Liver (tissue), 8 donors: ENCODE measurements at regions not wholly inside any gene's neighbourhood (a gene's known extent, or its start where the extent isn't known, plus 50 kb on each side); places are given as distances from the start of the nearest gene placed in this dataset.

Experiments
- DNase-seq: peaks from one replicate; pipeline ENCODE4 v3.0.0-alpha.2; 2017; ENCODE audit warnings: low spot score
- H3K27ac ChIP-seq, 2 donors: one replicate each; pipeline ENCODE4 v1.7.0; 2013; ENCODE audit warnings: inconsistent platforms in 2 of 2, low read length in 2 of 2, control low read depth in 1 of 2, low read depth in 1 of 2, mild to moderate bottlenecking in 1 of 2
- H3K27me3 ChIP-seq, 4 donors: one replicate each; pipeline versions ENCODE4 v1.6.1 to v1.7.0; 2013; ENCODE audit warnings: low read length in 3 of 4, inconsistent platforms in 1 of 4, mild to moderate bottlenecking in 1 of 4, moderate library complexity in 1 of 4; ENCODE audit not compliant: control insufficient read depth in 4 of 4, insufficient read depth in 4 of 4
- H3K36me3 ChIP-seq, 4 donors: one replicate each; pipeline versions ENCODE4 v1.6.1 to v1.7.0; 2013; ENCODE audit warnings: low read length in 3 of 4, mild to moderate bottlenecking in 3 of 4, low read depth in 1 of 4, moderate library complexity in 1 of 4; ENCODE audit not compliant: control insufficient read depth in 4 of 4, insufficient read depth in 3 of 4
- H3K4me1 ChIP-seq, 4 donors: one replicate each; pipeline versions ENCODE4 v1.6.1 to v1.7.0; 2013; ENCODE audit warnings: low read length in 3 of 4, mild to moderate bottlenecking in 3 of 4, moderate library complexity in 1 of 4; ENCODE audit not compliant: control insufficient read depth in 4 of 4, insufficient read depth in 4 of 4
- H3K4me3 ChIP-seq, 3 donors: one replicate each; pipeline versions ENCODE4 v1.6.1 to v1.7.0; 2013; ENCODE audit warnings: low read length in 3 of 3, control low read depth in 1 of 3, low read depth in 1 of 3, mild to moderate bottlenecking in 1 of 3
- H3K9ac ChIP-seq, 2 donors: one replicate each; pipeline ENCODE4 v1.7.0; 2013; ENCODE audit warnings: low read length in 2 of 2, mild to moderate bottlenecking in 2 of 2, moderate library complexity in 2 of 2, control low read depth in 1 of 2, low read depth in 1 of 2
- H3K9me3 ChIP-seq, 4 donors: one replicate each; pipeline versions ENCODE4 v1.6.1 to v1.7.0; 2013; ENCODE audit warnings: low read length in 3 of 4; ENCODE audit not compliant: control insufficient read depth in 4 of 4
- ATF3 ChIP-seq: IDR thresholded peaks from 2 replicates; pipeline ENCODE4 v1.6.1; 2016; ENCODE audit warnings: antibody characterized with exemption
- CTCF ChIP-seq: fragments of 150-350 bp; IDR thresholded peaks from 2 replicates; pipeline ENCODE4 v1.5.1; 2017; ENCODE audit warnings: improper control_type of control experiment, low read depth, low read length; ENCODE audit not compliant: missing input control
- EGR1 ChIP-seq, 2 donors: IDR thresholded peaks; 2 replicates each; pipeline ENCODE4 v1.6.1; 2016 to 2018; ENCODE audit warnings: antibody characterized with exemption in 2 of 2, low read depth in 2 of 2
- FOXA1 ChIP-seq: IDR thresholded peaks from 2 replicates; pipeline ENCODE4 v1.6.1; 2016; ENCODE audit warnings: antibody characterized with exemption
- FOXA2 ChIP-seq: IDR thresholded peaks from 2 replicates; pipeline ENCODE4 v1.6.1; 2016; ENCODE audit warnings: antibody characterized with exemption
- GABPA ChIP-seq, 2 donors: IDR thresholded peaks in 1 of 2; conservative IDR thresholded peaks in 1 of 2; 2 replicates each; pipeline ENCODE4 v1.6.1; 2016; ENCODE audit warnings: antibody characterized with exemption in 2 of 2, mild to moderate bottlenecking in 1 of 2, moderate library complexity in 1 of 2
- HNF4A ChIP-seq, 2 donors: conservative IDR thresholded peaks; 2 replicates each; pipeline ENCODE4 v1.6.1; 2016; ENCODE audit warnings: antibody characterized with exemption in 2 of 2, mild to moderate bottlenecking in 2 of 2
- HNF4G ChIP-seq: IDR thresholded peaks from 2 replicates; pipeline ENCODE4 v1.6.1; 2016; ENCODE audit warnings: antibody characterized with exemption
- JUND ChIP-seq, 2 donors: IDR thresholded peaks; 2 replicates each; pipeline ENCODE4 v1.6.1; 2016; ENCODE audit warnings: antibody characterized with exemption in 2 of 2
- MAX ChIP-seq: IDR thresholded peaks from 2 replicates; pipeline ENCODE4 v1.6.1; 2016; ENCODE audit warnings: antibody characterized with exemption
- NR2F2 ChIP-seq: IDR thresholded peaks from 2 replicates; pipeline ENCODE4 v1.6.1; 2016; ENCODE audit warnings: antibody characterized with exemption
- RAD21 ChIP-seq, 2 donors: IDR thresholded peaks; 2 replicates each; pipeline ENCODE4 v1.6.1; 2016; ENCODE audit warnings: antibody characterized with exemption in 2 of 2, mild to moderate bottlenecking in 2 of 2
- RXRA ChIP-seq, 2 donors: IDR thresholded peaks; 2 replicates each; pipeline ENCODE4 v1.6.1; 2017 to 2018; ENCODE audit warnings: antibody characterized with exemption in 2 of 2, mild to moderate bottlenecking in 1 of 2
- TAF1 ChIP-seq: conservative IDR thresholded peaks from 2 replicates; pipeline ENCODE4 v1.6.1; 2016; ENCODE audit warnings: antibody characterized with exemption, mild to moderate bottlenecking
- YY1 ChIP-seq: IDR thresholded peaks from 2 replicates; pipeline ENCODE4 v1.6.1; 2016; ENCODE audit warnings: antibody characterized with exemption, mild to moderate bottlenecking
- ZBTB33 ChIP-seq: IDR thresholded peaks from 2 replicates; pipeline ENCODE4 v1.6.1; 2016; ENCODE audit warnings: antibody characterized with exemption
- whole genome bisulfite sequencing: extraction: QIAGEN DNeasy Blood & Tissue Kit; methylation state at CpG from one replicate; pipeline ENCODE4 v1.1.7; 2013; 5-methylcytosine and 5-hydroxymethylcytosine counted together
- donor health status: healthy.
- donor health status: healthy.
- donor health status: healthy.
- donor health status: healthy.
- donor health status: healthy.

GRCh38 chr14:85131226-85131922 is 398.6 kb upstream of the FLRT2 start:
- no peaks in the 10 kb centered on the region for H3K9me3 ChIP-seq
- TF ChIP-seq RXRA (IDR thresholded peaks at IDR 0.05) (no peak), HNF4A (conservative IDR thresholded peaks at IDR 0.05) (peak; percentile 14 to 33), YY1 (no peak), CTCF (peak; percentile 38), RAD21 (IDR thresholded peaks at IDR 0.05) (peak; percentile 81 to 83)
- H3K4me1 ChIP-seq = peaks cover 3 to 8% (median 4%) of the 10 kb centered on the region in 4 donors
- H3K36me3 ChIP-seq = no peaks in the 10 kb centered on the region
- no peak overlapping the region for H3K9ac ChIP-seq
- 75% methylated on average over 2 of the region's 2 CpGs for WGBS
- H3K27ac ChIP-seq = no peak overlapping the region
- no peak for DNase-seq
- H3K27me3 ChIP-seq = no peaks in the 10 kb centered on the region
- H3K4me3 ChIP-seq = no peak overlapping the region

- H3K4me1 ChIP-seq = no peaks in the 10 kb centered on the region
- no peaks in the 10 kb centered on the region for H3K9me3 ChIP-seq
- H3K4me3 ChIP-seq = no peak overlapping the region
- H3K9ac ChIP-seq = no peak overlapping the region
- no peaks in the 10 kb centered on the region for H3K27me3 ChIP-seq
- no peak overlapping the region for H3K27ac ChIP-seq
- no peak for DNase-seq
- WGBS = 75% methylated on average over 1 of the region's 1 CpG
- no peak for TF ChIP-seq ATF3
- no peak for TF ChIP-seq EGR1 (IDR thresholded peaks at IDR 0.05; ENCODE audit: low read depth in 2 of 2)
- TF ChIP-seq MAX = no peak
- no peak for TF ChIP-seq RAD21 (IDR thresholded peaks at IDR 0.05)
- no peak for TF ChIP-seq FOXA2
- no peak for TF ChIP-seq NR2F2
- no peak for TF ChIP-seq ZBTB33
- no peak for TF ChIP-seq FOXA1
- TF ChIP-seq HNF4G = no peak
- TF ChIP-seq CTCF = no peak
- TF ChIP-seq JUND (IDR thresholded peaks at IDR 0.05) = no peak
- no peak for TF ChIP-seq TAF1
- TF ChIP-seq GABPA (IDR thresholded peaks at IDR 0.05 in 1 of 2, conservative IDR thresholded peaks at IDR 0.05 in 1 of 2) = no peak
- H3K36me3 ChIP-seq = no peaks in the 10 kb centered on the region
Measured at GRCh38 chr14:85142982-85143381, 387.0 kb upstream of the FLRT2 start.
